Transverse colon (tissue), 4 donors: ENCODE measurements at regions not wholly inside any gene's neighbourhood (a gene's known extent, or its start where the extent isn't known, plus 50 kb on each side); places are given as distances from the start of the nearest gene placed in this dataset.

Experiments
- DNase-seq: peaks from one replicate; pipeline ENCODE4 v3.0.0-alpha.2; 2019
- H3K27ac ChIP-seq, 4 donors: fragments of 200-600 bp; sonication (generic); 2 replicates each; pipeline ENCODE4 v1.5.1; 2016 to 2018; ENCODE audit warnings: inconsistent platforms in 4 of 4
- H3K27me3 ChIP-seq: fragments of 200-600 bp; sonication (generic); 2 replicates; pipeline ENCODE4 v1.5.1; 2017; ENCODE audit warnings: inconsistent platforms
- H3K36me3 ChIP-seq, 4 donors: fragments of 200-600 bp; sonication (generic); 2 replicates each; pipeline ENCODE4 v1.5.1; 2017 to 2019; ENCODE audit warnings: inconsistent platforms in 4 of 4
- H3K4me1 ChIP-seq, 4 donors: fragments of 200-600 bp; sonication (generic); 2 replicates each; pipeline ENCODE4 v1.5.1; 2017 to 2020; ENCODE audit warnings: inconsistent platforms in 4 of 4
- H3K4me3 ChIP-seq, 4 donors: fragments of 200-600 bp; sonication (generic); 1 replicate in 1 of 4; 2 replicates in 3 of 4; pipeline versions ENCODE4 v1.5.1 to v1.6.1; 2017 to 2019; ENCODE audit warnings: inconsistent platforms in 4 of 4
- H3K9me3 ChIP-seq, 2 donors: fragments of 200-600 bp; sonication (generic); 2 replicates each; pipeline ENCODE4 v1.5.1; 2017 to 2019; ENCODE audit warnings: inconsistent platforms in 2 of 2
- CTCF ChIP-seq, 5 experiments: fragments of 200-600 bp in 3 of 5; fragments of 450-650 bp in 2 of 5; sonication (generic) in 3 of 5; IDR thresholded peaks; 1 replicate in 2 of 5; 2 replicates in 3 of 5; pipeline ENCODE4 v1.5.1; 2016 to 2017; ENCODE audit warnings: antibody characterized with exemption in 5 of 5, inconsistent platforms in 3 of 5, mild to moderate bottlenecking in 2 of 5, moderate library complexity in 1 of 5
- EP300 ChIP-seq: sonication (generic); formaldehyde crosslinking; IDR thresholded peaks from one replicate; pipeline ENCODE4 v1.6.1; 2017; ENCODE audit warnings: antibody characterized with exemption, low read depth
- POLR2A ChIP-seq: fragments of 450-650 bp; IDR thresholded peaks from one replicate; pipeline ENCODE4 v1.6.1; 2016; ENCODE audit warnings: antibody characterized with exemption, mild to moderate bottlenecking, moderate library complexity
- POLR2AphosphoS5 ChIP-seq, 3 donors: sonication (generic); formaldehyde crosslinking; IDR thresholded peaks; one replicate each; pipeline ENCODE4 v1.6.1; 2016; ENCODE audit warnings: antibody characterized with exemption in 3 of 3
- WGBS, 2 donors: methylation state at CpG; one replicate each; pipeline ENCODE4 v1.1.5; 2018; ENCODE audit warnings: low coverage in 1 of 2; 5-methylcytosine and 5-hydroxymethylcytosine counted together
- in situ Hi-C, 4 donors: fragments of 200-750 bp; cut with MboI; loops; one replicate each; pipeline versions ENCODE4 v1.15.0 to v1.15.1; 2017; ENCODE audit warnings: low sequenced_read_pairs in 3 of 4, low pct_ligation_motif_present in 1 of 4, low pct_unique_long_range_greater_than_20kb in 1 of 4
- intact Hi-C: fragments of 100-400 bp; cut with DNase I; formaldehyde crosslinking; loops from one replicate; pipeline ENCODE4 v1.15.1; 2023; ENCODE audit warnings: low total_unique reads

GRCh38 chr3:197426121-197426566 lies 127.7 kb upstream of the DLG1 start:
- Histone ChIP-seq H3K4me3 (no peak overlapping the region), H3K4me1 (peaks cover 0 to 14% (median 13%) of the 10 kb centered on the region in 4 donors), H3K36me3 (no peaks in the 10 kb centered on the region), H3K9me3 (no peaks in the 10 kb centered on the region), H3K27me3 (peaks cover 3% of the 10 kb centered on the region), H3K27ac (peak overlapping the region in 1 of 4 donors; percentile 14)
- TF ChIP-seq POLR2AphosphoS5 (IDR thresholded peaks at IDR 0.05) (no peak), POLR2A (no peak), EP300 (no peak), CTCF (IDR thresholded peaks at IDR 0.05) (no peak)
- in situ Hi-C loops (no loop called here), intact Hi-C loops (no loop called here)
- no peak for DNase-seq
- 84% methylated on average over 6 of the region's 6 CpGs; no CpG with 5 or more reads in 1 of the 2 donors for WGBS, 2 donors

- no peaks in the 10 kb centered on the region for H3K9me3 ChIP-seq
- TF ChIP-seq POLR2A (no peak), EP300 (no peak), POLR2AphosphoS5 (IDR thresholded peaks at IDR 0.05) (no peak), CTCF (IDR thresholded peaks at IDR 0.05) (no peak)
- no peak overlapping the region for H3K4me3 ChIP-seq
- peaks cover 0 to 14% (median 13%) of the 10 kb centered on the region in 4 donors for H3K4me1 ChIP-seq
- no peaks in the 10 kb centered on the region for H3K36me3 ChIP-seq
- no peak for DNase-seq
- in situ Hi-C loops, result no loop called here
- H3K27ac ChIP-seq, result no peak overlapping the region
- peaks cover 3% of the 10 kb centered on the region for H3K27me3 ChIP-seq
- 79 to 93% methylated on average over 6 to 14 of the region's 14 CpGs for WGBS, 2 donors
- intact Hi-C loops, result no loop called here
Observed at GRCh38 chr3:197425485-197426120, 127.2 kb upstream of the DLG1 start.

- WGBS, 2 donors, result 60 to 72% methylated on average over 10 to 14 of the region's 14 CpGs
- H3K9me3 ChIP-seq, result no peaks in the 10 kb centered on the region
- intact Hi-C loops (no loop called here), in situ Hi-C loops (no loop called here)
- H3K4me3 ChIP-seq, result no peak overlapping the region
- TF ChIP-seq POLR2AphosphoS5 (IDR thresholded peaks at IDR 0.05) (no peak), EP300 (no peak), CTCF (IDR thresholded peaks at IDR 0.05) (no peak), POLR2A (no peak)
- H3K4me1 ChIP-seq, result peaks cover 0 to 14% (median 13%) of the 10 kb centered on the region in 4 donors
- H3K27me3 ChIP-seq, result peaks cover 3% of the 10 kb centered on the region
- no peak overlapping the region for H3K27ac ChIP-seq
- no peak for DNase-seq
- H3K36me3 ChIP-seq, result no peaks in the 10 kb centered on the region
Observed at GRCh38 chr3:197424674-197425484, 126.5 kb upstream of the DLG1 start.

GRCh38 chr3:197424266-197424665 lies 125.9 kb upstream of the DLG1 start:
- no peaks in the 10 kb centered on the region for H3K36me3 ChIP-seq
- H3K4me1 ChIP-seq, result peaks cover 0 to 14% (median 13%) of the 10 kb centered on the region in 4 donors
- no peak for TF ChIP-seq CTCF (IDR thresholded peaks at IDR 0.05)
- TF ChIP-seq EP300, result no peak
- TF ChIP-seq POLR2A, result no peak
- no peak for TF ChIP-seq POLR2AphosphoS5 (IDR thresholded peaks at IDR 0.05)
- no peak overlapping the region for H3K4me3 ChIP-seq
- no peak overlapping the region for H3K27ac ChIP-seq
- intact Hi-C loops, result no loop called here
- in situ Hi-C loops, result no loop called here
- WGBS, 2 donors, result 84 to 90% methylated on average over 2 to 11 of the region's 11 CpGs
- no peaks in the 10 kb centered on the region for H3K27me3 ChIP-seq
- no peak for DNase-seq
- no peaks in the 10 kb centered on the region for H3K9me3 ChIP-seq
